Germinal center (tissue), 1 donor: ENCODE measurements at regions not wholly inside any gene's neighbourhood (a gene's known extent, or its start where the extent isn't known, plus 50 kb on each side); places are given as distances from the start of the nearest gene placed in this dataset.

Experiments
- DNase-seq: peaks from one replicate; pipeline ENCODE4 v3.0.0; 2012; ENCODE audit warnings: mixed read lengths, low spot score

GRCh38 chr19:28883241-28883693 is 329.7 kb downstream of the UQCRFS1 start:
- no peak for DNase-seq

GRCh38 chr19:28882818-28883217 is 330.1 kb downstream of the UQCRFS1 start:
- no peak for DNase-seq

GRCh38 chr19:28881616-28882015 is 331.3 kb downstream of the UQCRFS1 start:
- no peak for DNase-seq

GRCh38 chr19:28880735-28881401 is 332.1 kb downstream of the UQCRFS1 start:
- DNase-seq = no peak

DNA sequence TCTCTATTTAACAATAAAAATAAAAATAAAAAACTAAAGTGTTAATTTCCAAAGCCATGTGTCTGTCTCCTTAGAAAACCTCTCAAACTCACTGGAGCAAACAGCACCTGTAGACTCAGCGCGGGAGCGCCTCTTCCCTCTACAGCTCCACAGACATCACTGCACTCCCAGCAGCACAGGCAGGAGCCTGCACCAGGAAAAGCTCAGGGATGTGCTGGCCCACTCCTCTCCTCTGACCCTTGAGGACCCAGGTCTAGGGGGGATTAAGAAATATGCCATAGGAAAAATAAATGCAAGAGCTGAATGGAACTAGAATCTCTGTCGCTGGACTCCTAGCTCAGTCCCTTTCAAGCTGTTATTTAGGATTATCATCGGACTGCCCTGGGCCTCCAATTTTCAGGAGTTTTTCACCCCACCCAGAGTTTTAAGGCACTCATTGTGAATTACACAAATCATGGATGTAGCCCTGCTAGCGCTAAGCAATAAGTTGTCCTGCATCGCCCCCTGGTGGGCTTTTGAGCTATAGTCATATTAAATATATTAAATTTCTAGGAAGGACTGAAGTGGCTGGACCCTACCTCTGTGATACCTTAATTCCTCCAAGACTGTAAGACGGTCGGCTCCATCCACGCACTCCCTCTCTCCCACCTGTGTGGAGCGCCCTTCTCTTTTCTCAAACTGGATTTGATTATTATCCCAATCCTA is 333.9 kb downstream of the UQCRFS1 start:
- peak; percentile 41 for DNase-seq

DNA sequence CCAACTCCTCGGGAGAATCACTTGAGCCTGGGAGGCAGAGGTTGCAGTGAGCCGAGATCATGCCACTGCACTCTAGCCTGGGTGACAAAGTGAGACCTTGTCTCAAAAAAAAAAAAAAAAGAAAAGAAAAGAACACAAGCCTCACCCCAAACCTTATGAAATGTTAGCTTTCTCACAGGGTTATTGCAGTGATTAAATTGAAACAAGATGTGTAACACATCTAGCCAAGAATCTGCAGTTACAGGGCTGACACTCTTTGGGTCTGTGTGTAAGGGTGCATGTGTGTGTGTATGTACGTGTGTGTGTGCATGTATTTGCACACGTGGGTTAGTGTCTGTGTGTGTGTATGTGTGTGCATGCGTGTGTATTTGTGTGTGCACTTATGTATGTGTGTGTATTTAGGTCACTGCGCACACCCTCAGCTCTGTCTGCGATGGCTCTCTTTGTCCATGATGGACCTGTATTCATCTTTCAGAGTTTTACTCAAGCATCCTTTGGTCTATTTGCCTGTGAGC is 336.3 kb downstream of the UQCRFS1 start:
- DNase-seq = no peak

GRCh38 chr19:28874742-28875141 is 338.2 kb downstream of the UQCRFS1 start:
- DNase-seq = no peak

GRCh38 chr19:28873301-28873700 is 339.6 kb downstream of the UQCRFS1 start:
- no peak for DNase-seq

DNA sequence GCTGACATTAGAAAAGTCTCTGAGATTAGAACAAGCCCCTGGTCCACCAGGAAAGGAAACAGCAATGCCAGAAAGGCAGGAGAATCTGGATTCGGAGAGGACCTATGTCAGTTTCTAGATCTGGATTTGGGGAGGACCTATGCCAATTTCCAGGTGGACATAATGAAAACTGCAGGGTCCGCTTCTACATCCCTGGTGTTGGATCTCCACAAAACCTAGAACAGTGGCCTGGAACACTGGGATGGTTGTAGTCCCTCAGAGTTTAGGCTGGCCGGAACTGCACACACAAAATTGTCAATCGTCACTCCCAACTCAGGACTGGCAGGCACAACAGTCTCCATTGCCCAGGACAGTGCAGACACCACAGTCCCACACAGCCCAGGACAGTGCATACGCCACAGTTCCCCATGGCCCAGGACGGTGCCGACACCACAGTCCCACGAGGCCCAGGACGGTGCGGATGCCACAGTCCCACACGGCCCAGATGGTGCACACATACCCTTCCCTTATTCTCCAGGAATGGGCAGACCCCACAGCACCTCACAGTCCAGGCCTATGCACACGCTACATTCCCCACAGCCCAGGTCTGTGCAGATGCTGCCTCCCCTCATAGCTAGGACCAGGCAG is 341.7 kb downstream of the UQCRFS1 start:
- DNase-seq = no peak

GRCh38 chr19:28869459-28869858 is 343.5 kb downstream of the UQCRFS1 start:
- peak; percentile 9 for DNase-seq

- no peak for DNase-seq
Measured at GRCh38 chr19:28868836-28869235, 344.1 kb downstream of the UQCRFS1 start.

DNA sequence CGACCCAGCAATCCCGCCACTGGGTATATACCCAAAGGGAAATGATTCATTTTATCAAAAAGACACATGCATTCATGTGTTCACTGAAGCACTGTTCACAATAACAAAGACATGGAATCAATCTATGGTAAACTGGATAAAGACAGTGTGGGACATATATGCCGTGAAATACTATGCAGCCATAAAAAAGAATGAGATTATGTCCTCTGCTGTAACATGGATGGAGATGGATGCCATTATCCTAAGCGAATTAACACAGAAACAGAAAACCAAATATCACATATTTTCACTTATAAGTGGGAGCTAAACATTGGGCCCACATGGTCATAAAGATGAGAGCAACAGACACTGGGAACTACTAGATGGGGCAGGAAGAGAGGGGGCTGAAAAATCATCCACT is 345.0 kb downstream of the UQCRFS1 start:
- no peak for DNase-seq

DNA sequence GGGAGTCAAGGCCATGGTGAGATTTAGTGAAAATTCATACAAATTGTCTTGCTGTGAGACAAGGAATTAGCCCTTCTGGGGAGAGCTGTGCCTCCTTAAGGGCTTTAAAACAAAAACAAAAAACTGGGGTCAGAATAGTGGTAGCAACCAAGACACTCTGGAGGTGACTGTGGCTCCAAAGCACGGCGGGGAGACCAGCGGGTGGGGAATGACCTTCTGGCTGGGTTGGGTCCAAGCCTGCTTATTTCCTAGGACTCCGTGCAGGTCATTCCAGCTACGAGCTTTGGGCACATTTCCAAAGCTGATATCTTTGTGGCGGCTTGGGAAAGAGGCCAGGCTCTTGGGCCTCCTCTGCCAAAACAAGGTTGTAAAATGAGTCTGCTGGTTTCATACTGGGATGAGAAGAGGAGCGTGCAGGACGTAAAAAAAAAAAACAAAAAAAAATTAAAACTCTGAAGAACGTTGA is 348.3 kb downstream of the UQCRFS1 start:
- no peak for DNase-seq

- no peak for DNase-seq
Measured at GRCh38 chr19:28864024-28864503, 348.9 kb downstream of the UQCRFS1 start.

DNA sequence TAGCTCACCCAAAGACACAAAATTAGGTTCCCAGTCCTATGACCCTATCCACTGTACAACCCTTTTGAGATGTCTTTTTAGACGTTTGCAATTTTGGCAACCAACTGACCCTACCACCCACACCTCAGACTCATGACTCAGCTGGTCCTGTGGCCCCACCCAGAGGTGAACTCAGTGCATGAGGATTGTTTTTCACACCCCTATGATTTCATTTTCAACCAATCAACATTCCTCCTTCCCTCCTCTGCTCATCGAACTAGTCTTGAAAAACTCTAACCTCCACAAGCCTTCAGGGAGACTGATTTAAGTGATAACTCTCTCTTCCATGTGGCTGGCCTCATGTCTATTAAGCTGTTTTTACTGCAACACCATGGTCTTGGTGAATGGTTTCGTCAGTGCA is 350.7 kb downstream of the UQCRFS1 start:
- no peak for DNase-seq

DNA sequence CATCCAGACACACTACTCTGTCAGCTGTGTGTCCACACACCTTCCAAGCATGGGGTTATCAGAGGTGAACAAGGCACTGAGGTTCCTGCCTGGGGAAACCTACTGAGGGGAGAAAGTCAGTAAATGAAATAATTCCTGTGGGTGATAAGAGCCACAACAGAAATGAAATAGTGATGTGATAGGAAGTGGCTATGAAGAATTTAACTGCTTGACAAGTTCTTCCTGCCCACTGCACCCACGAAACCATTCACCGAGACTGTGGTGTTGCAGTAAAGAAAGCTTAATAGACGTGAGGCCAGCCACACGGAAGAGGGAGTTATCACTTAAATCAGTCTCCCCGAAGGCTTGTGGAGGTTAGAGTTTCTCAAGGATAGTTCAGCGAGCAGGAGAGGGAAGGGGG is 353.1 kb downstream of the UQCRFS1 start:
- DNase-seq = no peak

DNA sequence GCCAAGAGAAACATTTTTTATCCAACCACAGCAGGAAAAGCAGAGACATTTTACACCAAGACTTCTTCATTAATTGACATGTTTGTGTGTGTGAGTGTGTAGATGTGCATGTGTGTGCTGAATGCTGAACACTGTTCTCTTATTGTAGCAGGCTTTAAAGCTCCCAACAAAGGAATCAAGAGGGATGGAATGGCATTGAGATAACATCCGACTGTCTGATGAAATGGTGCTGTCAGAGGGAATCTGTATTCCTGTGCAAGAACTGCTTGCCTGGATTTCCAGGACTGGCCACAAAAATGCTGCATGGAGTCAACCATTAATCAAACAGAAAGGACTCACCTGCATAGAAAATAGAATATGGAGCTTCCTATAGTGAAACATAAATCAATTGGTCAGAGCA is 354.0 kb downstream of the UQCRFS1 start:
- DNase-seq = no peak

DNA sequence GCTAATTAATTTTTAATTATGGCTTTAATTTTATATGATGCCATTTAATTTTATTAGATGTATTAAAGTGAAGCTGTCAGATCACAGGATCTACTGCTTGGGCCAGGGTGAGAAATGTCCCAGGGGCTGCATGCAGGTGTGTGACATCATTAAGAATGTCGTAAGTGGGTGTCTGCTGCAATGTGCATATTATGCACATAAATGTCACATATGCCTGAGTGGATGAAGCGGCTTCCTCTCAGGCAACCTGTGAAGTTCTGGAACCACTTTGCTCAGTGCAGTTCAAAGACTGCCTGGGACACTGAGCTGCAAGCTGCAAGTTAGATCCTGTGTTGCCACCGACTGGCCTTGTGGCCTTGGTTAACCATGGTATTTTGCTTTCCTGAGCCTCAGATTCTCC is 355.0 kb downstream of the UQCRFS1 start:
- DNase-seq = no peak

GRCh38 chr19:28855216-28855615 is 357.7 kb downstream of the UQCRFS1 start:
- no peak for DNase-seq

GRCh38 chr19:28847468-28847867 is 365.5 kb downstream of the UQCRFS1 start:
- DNase-seq = no peak

GRCh38 chr19:28846094-28846812 is 366.7 kb downstream of the UQCRFS1 start:
- DNase-seq = no peak
